NT2/D1 (cell line): ENCODE measurements at regions not wholly inside any gene's neighbourhood (a gene's known extent, or its start where the extent isn't known, plus 50 kb on each side); places are given as distances from the start of the nearest gene placed in this dataset.

ENCODE experiments used
- SUZ12 ChIP-seq: IDR thresholded peaks from 2 replicates; pipeline ENCODE4 v1.6.1; 2011; ENCODE audit not compliant: insufficient read length, insufficient read depth; ENCODE audit errors: extremely low read depth
- YY1 ChIP-seq: IDR thresholded peaks from 2 replicates; pipeline ENCODE4 v1.6.1; 2011; ENCODE audit not compliant: insufficient read length, insufficient read depth

DNA sequence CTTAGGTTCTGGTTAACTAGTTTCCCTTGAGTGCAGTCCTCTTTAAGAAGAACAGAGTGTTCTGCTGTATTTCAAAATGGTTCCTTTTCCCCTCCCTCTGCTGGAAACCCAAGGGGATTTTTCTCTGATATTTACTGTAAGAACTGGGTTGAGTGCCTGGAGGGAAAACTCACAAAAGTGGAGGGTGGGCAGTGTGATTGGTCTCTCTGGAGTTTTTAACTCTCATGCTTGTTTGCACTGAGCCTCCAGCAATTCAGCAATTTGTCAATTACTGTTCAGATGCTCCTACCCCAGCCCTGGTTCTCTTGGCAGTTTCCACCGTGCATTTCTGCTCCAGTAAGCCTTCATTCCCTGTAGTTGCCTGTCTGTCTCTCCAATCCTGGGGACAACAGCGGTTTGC, 273.4 kb upstream of the SORCS1 start:
- TF ChIP-seq SUZ12 (no peak), YY1 (no peak)
